Central memory CD4-positive, alpha-beta T cell (primary cell): ENCODE measurements at regions not wholly inside any gene's neighbourhood (a gene's known extent, or its start where the extent isn't known, plus 50 kb on each side); places are given as distances from the start of the nearest gene placed in this dataset.

Experiments used
- DNase-seq: peaks from one replicate; pipeline ENCODE4 v3.0.0; 2022

DNA sequence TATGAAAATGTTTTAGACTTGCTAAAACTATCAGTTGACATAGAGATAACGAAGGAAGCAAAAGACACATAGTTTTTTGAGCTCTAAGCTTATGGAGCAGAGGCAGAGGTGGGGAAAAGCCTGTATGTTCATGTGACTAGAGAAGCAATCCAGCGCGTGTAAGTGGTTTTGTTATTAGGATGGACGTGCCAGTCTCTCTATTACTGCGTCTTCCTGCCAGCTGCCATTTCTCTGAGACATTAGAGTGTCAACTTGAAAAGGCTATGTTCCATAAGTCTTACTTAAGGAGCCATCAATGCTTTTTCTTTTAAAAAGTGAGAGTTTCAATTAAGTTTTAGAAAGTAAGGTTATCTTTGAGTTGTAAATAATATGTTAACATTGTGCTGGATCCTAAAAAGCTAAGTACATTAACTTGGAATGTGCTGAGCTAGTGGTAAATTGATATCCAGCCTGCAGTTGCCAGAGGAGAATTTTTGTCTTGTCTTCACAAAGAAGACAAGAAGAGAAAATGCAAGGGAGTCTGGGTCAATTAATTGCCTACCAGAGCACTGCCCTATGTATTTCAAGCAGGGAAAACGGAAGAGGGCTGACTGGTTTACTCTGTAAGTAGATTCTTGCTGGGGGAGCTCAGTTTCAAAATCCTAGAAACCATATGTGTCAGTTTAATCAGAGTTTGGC lies 161.8 kb upstream of the B3GALT2 start:
- no peak for DNase-seq

DNA sequence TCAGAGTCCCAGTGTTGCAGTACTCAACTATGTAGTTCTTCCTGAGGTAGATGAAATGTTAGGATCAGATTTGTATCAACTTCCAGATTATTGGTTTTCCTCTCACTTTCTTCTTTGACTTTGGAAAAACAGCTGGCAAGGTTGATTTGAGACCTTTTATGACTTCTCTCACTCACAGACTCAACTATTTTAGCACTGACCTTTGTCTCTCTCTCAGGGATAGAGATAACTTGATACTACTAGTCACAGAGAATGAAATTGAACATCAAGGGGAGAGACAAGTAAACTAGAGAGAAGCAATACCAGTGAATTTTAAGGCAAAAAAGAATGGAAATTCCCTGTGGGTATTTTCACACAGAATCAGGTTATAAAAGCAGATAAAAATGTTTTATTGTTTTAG lies 159.7 kb upstream of the B3GALT2 start:
- DNase-seq, result no peak

DNA sequence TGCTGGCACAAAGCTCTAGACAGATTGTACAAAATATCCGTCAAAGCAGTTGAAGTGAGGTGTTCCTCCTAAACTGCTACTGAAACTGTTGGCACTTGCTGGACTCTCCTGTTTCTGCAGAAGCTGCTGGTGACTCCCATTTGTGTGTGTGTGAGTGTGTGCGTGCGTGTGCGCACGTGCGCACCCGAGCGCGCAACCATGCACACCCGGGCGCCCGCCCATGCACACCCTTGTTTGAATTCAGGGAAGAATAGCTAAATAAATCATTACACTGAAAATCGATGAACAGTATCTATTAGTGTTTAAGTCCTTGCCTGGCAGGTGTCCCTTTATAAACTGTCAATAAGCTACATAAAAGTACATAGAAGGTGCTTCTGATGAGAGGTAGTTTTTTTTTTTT lies 156.4 kb upstream of the B3GALT2 start:
- DNase-seq, result no peak

DNA sequence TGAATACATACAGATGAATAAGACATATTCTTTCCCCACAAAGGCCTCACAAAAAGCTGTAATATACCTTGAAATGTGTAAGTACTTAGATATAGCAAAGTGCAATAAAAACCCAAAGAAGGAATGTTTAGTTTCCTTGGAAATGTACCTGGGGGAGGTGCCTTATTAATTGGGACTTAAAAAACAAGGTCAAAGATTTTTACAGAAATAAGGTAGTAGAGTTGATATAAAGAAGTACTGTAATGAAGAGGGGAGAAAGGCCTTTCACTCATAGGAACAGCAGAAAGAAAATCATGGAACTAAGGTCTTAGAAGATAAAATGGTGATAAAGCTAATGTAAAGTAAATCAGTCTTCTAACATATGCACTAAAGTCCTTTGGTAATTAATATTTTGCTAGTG lies 153.9 kb upstream of the B3GALT2 start:
- no peak for DNase-seq

DNA sequence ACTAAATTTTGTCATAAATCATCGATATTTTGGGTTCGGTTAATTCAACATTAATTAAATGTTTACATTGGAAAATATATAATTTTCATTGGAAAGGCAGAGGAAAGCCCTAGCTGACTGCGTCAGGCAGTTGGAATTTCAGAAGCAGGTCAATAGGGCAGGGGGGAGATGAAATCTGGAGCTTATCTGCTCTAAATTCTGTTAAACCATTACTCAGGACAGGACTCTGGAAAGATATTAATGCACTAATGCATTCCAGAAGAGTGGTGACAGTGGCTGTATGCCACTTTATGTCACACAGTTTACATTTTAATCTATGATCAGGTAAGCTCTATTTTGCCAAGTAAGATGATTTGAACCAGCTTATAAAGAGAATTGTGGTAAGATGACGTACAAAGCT lies 153.0 kb upstream of the B3GALT2 start:
- no peak for DNase-seq

DNA sequence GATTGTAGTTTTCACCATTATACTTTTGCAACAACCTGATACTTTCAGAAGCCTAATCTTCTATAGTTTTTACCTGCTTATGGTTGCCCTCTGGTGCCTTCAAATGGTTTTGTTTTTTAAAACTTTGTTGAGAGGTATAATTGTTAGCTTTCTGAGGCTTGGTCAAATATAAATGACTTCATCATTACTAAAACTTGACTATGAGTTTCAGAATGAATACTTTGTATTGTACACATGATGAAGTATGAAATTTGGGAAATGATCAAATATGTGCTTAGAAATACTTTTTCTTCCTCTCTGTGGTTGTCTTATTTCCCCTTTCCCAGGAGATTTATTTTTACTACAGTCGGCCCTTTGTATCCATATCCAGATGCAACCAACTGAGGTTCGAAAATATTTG lies 151.8 kb upstream of the B3GALT2 start:
- DNase-seq, result no peak

DNA sequence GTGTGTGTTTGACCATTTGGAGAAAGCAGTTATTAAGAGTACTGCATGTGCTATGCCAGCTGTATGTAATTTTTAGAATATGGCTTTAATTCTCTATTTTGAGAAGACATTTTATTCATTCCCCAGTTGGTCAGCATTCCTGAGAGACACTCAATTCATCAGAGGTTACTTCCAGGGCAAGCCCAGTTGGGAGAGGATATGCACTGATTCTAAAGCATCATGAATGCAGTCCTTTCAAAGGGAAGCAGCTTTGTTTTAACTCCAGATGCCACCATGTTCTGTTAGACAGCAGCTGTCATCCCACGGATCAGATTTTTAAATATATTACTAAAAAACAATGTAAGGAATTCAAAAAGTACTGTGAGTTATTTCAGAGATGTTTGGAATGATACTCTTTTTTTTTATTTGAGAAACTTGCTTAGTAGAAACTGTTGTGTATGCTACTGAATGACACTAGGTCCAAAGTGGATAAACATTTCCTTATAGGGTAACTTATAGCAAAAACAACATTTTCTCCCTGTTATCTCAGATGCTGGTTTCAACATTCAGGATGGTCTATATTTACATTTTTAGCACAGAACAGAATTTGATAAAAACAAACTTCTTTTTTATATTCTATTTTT lies 149.5 kb upstream of the B3GALT2 start:
- DNase-seq, result no peak

DNA sequence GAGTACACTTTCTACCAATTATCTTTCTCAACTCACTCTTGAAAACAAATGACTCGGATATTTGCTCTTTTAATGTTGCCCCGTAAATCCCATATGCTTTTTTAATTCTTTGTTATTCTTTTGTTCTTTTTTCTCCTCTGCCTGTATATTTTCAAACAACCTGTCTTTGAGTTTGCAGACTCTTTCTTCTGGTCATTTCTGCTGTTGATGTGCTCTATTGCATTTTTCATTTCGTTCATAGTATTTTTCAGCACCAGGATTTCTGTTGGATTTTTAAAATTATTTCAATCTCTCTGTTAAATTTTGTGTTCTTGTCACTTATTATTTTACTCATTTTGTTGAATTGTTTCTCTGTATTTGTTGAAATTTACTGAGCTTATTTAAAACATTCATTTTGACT lies 146.8 kb upstream of the B3GALT2 start:
- no peak for DNase-seq

DNA sequence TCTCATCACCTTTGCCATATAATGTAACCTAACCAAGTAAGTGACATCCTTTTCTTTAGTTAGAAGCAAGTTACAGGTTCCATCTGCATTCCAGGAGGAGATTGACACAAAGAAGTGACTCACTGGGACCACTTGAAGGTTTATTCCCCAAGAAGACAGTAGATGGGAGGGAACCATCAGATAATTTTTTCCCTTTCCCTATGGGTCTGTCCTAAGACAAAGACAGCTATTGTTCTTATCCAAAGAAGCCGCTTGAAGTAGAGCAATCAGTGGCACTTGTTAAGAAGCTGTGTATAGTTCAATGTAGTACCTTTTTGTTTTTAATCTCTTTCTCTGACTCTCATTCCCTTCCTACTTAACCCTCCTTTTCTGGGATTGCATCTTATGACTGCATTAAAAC lies 139.9 kb upstream of the B3GALT2 start:
- no peak for DNase-seq

DNA sequence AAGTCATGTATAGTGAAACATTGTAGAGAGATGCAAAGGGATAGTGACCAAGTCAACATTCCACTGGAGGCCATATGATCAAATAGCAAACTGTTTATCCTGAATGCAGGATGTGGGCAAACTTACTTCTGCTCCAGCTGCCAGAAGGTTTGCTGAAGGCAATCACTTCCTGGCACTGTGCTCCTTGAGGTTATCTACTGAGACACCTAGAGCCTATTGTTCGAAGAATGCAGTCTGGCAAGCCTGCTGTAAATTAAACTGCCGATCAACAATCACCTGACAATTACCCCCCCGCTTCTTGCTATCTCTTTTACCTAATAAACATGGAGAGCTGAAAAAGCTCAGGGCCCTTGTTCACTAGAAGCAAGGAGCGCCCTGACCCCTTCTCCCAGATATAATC lies 139.4 kb upstream of the B3GALT2 start:
- DNase-seq, result no peak

DNA sequence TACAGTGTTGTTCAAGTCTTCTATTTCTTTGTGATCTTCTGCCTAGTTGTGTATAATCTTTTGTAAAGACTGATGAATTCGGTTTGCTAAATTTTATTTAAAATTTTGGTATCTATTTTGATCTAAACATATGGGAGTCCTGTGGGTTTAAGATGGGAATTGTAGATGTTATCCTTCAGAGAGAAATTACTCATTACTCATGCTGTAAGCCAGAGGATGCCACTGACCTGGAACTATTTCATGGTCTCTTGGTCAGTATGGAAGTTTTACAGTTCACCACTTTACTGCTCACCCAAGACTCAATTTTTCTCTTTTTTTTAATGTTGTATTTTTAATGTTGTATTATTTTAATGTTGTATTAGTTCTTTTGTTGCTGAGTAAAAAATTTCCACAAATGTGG lies 138.6 kb upstream of the B3GALT2 start:
- DNase-seq, result no peak

DNA sequence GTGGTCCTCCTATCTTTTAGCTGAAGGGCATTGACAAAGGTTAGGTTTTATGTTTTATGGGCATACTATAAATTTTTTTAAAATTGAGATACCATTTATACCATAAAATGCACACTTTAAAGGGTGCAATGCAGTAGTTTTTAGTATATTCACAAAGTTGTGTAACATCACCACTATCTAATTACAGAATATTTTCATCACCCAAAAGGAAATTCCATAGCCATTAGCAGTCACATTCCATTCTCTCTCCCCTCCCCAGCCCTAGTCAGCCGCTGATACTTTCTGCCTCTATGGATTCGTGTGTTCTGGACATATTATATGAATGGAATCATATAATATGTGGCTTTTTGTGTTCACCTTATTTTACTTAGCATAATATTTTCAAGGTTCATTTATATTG lies 135.8 kb upstream of the B3GALT2 start:
- DNase-seq, result no peak

DNA sequence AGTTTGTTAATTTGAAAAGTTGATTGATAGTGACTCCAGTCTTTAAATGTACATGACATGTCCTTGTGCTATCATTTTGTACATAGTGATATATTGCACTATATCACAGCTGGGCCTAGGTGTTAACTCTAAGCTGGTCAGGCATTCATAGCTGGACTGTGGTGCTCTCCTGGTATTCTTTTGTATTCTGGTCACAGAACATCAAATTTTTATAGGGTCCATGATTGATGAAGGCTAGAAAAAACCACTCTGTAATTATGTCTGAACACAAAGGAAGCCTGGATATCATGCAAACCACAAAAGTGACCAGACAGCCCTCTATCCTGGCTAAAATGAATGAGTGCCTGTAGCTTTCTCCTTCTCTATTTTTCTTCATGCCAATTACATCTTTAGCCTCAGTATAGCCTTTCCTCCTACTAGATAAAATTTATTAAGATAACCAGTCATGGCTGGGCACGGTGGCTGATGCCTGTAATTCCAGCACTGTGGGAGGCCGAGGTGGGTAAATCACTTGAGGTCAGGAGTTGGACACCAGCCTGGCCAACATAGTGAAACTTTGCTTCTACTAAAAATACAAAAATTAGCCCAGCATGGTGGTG lies 134.9 kb upstream of the B3GALT2 start:
- DNase-seq, result no peak

DNA sequence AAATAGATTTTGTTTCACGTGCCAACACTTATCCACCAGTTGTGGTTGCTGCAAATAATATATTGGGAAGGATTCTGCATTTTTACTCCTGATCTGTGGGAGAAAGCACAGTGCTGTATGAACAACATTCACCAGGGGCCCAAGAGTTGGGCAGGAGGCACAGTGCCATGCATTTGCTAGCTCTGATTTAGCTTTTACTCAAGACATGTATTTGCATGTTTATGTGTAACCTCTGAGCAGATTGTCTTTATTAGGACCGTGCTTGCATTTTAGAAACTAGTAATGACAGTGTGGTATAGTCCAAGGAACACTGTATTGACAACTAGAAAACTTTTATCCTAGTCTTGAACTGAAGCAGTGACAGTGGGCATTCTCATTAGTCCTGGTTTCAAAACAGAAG lies 133.9 kb upstream of the B3GALT2 start:
- DNase-seq, result no peak

DNA sequence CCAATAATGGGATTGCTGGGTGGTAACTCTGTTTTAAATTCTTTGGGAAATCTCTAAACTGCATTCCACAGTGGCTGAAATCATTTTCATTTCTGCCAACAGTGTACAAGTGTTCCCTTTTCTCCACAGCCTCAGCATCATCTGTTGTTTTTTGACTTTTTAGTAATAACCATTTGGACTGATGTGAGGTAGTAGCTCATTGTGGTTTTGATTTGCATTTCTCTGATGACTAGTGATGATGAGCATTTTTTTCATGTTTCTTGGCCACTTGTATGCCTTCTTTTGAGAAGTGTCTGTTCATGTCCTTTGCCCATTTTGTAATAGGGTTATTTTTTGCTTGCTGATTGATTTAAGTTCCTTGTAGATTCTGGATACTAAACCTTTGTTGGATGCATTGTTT lies 131.9 kb upstream of the B3GALT2 start:
- no peak for DNase-seq

DNA sequence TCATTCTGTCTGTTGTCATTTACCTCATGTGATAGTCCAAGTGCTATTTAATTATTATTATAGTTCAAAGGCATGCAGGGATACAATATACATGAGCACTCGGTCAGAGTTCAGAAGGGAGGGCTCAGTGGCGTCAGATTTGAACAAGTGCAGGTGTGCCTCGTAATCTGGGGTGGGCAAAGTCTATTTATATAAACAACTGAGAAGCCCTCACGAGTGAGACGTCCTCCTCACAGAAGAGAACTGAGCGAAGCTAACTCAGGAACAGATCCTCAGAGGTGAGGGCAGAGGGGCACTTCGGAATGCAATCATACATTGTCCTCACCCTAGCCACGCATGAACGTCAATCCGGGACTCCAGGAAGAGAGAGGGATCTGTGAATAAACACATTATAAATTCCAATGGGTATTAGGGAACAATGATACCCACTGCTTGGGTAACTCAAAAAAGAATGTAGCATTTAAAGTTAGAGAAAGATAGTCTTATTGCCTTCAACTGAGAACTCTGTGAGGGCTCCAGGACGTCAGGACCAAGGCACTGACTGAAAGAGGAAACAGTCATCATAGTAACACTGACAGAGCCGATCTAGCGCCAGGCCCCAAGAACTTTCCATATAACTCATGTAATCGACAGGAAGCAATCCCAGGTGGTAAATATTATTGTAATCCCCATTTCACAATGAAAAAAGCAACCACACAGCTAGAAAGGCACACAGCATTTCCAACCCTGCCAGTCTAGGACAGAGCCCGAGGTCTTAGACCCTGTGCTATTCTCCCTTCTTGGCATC lies 127.1 kb upstream of the B3GALT2 start:
- no peak for DNase-seq

DNA sequence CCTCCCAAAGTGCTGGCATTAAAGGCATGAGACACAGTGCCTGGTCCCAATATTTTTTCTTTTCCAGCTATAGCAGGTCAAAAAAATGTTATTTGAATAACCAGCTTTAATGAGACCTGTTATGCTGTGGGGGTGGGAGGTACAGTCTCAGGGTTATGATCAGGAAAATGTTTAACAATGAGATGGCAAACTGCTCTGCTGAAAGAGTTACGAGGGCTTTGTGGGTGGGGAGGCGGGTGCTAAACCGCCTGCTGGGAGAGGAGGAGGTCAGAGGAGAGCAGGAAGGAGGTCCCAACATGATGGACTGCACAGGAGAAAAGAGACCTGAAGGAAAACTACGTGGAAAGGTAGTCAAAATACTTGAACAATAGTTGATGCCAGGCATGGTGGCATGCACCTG lies 126.0 kb upstream of the B3GALT2 start:
- no peak for DNase-seq

DNA sequence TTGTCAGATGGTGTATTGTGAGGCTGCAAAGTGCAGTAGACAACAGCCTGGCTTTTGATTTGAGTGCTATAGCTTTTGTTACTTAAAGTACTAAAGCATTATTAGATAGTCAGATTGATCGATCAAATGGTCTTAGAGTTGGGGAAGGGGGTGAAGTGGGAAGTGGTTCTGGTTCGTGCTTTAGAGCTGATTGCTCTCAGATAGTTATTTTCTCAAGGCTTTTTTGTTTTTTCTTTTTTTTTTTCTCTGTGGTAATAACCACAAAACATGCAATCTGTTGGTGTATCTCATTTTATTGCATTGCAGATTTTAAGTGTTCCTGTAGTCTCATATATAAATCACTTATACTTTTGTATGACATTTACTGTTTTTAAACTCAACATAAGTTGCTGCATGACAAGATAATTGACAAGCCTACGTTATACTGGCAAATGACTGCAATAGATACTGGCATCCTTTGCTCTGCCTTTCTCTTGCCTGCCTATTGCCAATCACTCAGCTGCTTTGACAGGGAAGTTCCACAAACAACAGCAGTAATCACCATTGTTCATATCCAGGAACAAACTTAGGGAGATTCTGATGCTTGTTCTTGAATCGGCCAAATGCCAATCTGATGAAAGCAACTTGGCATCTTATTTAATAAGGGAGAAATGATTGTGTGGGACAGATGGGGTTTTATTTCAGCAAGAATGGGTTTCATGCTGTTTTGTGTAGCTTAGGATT lies 125.0 kb upstream of the B3GALT2 start:
- DNase-seq, result peak; percentile 25

DNA sequence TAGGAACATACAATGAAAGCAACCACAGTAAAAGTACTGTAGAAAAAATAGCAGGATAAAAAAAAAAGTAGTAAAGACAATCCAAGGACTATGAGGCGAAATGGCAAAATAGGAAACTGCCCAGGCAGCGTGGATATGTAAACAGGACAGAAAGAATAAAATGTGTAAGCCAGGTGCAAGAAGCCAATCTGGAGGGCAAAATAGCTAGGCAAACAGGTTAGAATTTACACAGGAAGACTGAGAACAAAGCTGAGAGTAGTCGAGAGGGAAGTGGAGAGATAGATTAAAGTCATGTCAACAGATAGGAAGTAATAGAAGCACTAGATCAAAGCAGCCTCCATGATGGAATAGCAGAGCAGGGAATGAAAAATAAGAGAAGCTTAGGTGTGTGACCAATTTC lies 124.2 kb upstream of the B3GALT2 start:
- DNase-seq, result no peak

DNA sequence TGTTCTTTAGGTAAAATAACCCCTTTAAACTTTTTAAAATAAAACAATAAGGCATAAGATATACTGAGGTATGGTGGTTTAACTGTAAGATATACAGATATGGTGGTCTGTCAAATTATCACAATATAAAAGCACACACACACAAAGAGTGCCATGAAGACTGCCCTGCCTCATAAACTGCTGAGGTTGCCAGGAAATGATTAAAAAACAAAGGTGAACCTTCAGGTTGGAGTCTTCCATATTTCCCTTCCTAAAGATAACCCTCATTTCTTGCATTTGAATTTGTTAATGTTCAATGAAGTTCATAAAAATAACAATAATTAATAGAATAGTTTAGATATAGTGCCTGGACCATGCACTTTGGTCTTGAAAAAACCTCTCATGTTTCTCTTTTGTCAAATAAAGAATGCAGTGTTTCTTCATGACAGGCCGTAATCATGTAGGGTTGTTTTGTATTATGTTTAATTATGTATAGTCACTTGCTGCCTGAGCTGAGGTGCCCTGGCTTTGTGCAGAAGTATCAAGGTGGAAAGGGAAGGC lies 123.6 kb upstream of the B3GALT2 start:
- no peak for DNase-seq

DNA sequence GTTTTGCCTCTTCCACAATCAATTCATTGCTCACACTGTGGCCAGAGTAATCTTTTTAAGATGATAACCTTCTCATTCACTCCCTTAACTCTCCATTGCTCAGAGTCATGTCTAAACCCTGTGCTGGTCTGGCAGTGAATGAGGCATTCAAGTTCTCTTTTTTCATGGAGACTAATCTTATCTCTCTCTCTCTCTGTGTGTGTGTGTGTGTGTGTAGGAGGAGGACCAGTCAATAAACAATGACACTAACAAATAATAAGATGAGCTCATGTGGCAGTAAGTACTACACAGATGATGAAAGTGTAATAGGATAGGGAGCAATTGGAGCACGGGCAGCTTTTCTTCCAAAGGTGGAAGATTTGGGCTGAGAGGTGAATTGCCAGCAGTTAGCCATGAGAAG lies 122.0 kb upstream of the B3GALT2 start:
- no peak for DNase-seq

DNA sequence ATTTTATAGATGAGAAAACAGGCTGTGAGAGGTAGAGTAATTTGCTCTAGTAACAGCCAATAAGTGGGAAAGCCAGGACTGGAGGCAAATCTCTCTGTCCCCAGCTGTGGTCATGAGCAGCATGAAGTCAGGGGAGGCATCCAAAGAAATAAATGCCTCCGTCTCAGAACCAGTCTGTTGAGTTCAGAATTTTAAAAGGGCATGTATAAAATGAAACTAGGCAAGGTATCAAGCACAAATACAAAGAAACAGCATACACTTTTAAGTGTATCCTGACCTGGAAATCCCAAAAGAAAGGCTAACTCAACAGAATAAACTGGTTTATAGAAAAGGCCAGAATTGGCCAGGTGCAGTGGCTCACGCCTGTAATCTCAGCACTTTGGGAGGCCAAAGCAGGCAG lies 120.0 kb upstream of the B3GALT2 start:
- DNase-seq, result no peak
